Skin epidermis (tissue), 12 donors: ENCODE measurements at regions not wholly inside any gene's neighbourhood (a gene's known extent, or its start where the extent isn't known, plus 50 kb on each side); places are given as distances from the start of the nearest gene placed in this dataset.

Experiments
- H3K27ac ChIP-seq, 21 experiments: fragments of 200-600 bp; sonication (generic) in 11 of 21; one replicate each; pipeline ENCODE4 v1.5.0; 2020; ENCODE audit warnings: mild to moderate bottlenecking in 3 of 21, inconsistent platforms in 2 of 21, moderate library complexity in 2 of 21
- H3K4me3 ChIP-seq, 7 experiments: fragments of 200-600 bp; sonication (generic) in 2 of 7; one replicate each; pipeline ENCODE4 v1.5.0; 2020; ENCODE audit warnings: inconsistent platforms in 2 of 7, mild to moderate bottlenecking in 2 of 7, moderate library complexity in 1 of 7

- H3K27ac ChIP-seq = no peak overlapping the region
- H3K4me3 ChIP-seq = no peak overlapping the region
These were observed 267.6 kb downstream of the RBM43 start for GRCh38 chr2:150994076-150994475.

- Histone ChIP-seq H3K27ac (no peak overlapping the region), H3K4me3 (no peak overlapping the region)
These were observed 271.7 kb downstream of the RBM43 start for GRCh38 chr2:150989969-150990368.

DNA sequence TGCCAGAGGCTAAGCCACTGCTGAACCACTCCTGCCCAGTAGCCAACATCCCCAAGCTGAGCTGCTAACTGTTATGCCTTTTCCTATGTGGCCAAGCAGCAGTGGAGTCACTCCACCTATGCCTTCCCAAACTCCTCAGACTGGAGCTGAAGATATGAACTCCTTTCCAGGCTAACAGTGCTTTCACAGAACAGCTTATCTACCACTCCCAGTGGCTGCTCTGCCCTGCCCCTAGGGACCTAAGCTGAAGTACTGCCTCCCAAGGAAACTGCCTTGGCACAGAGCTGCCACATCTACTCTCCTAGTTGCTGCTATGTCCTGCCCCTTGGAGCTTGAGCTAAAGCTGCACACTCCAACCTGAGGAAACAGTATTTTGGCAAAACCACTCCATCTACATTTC is 275.9 kb downstream of the RBM43 start:
- H3K27ac ChIP-seq = no peak overlapping the region
- H3K4me3 ChIP-seq = no peak overlapping the region

GRCh38 chr2:150983314-150983897 is 278.3 kb downstream of the RBM43 start:
- H3K27ac ChIP-seq = no peak overlapping the region
- H3K4me3 ChIP-seq = no peak overlapping the region

- H3K27ac ChIP-seq = no peak overlapping the region
- no peak overlapping the region for H3K4me3 ChIP-seq
These were observed 279.8 kb downstream of the RBM43 start for GRCh38 chr2:150981826-150982225.

DNA sequence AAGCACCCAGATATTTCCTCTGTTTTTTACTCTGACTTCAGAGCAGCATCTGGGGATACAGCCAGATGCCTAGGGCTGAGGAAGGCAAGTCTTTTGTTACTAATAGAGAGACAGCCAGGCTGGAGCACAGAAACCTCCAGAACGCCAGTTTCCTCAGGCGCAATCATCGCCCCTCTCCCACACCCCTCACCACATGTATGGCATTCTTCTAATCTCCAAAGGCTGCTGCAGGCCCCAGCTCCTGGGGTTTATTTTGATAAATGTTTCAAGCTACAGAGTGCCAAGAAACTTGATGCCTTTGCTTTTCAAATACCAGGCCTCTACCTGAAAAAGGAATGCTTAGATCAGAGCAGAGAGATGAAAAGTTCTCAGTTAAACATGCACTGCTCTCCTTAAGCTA is 283.6 kb downstream of the RBM43 start:
- H3K27ac ChIP-seq = no peak overlapping the region
- H3K4me3 ChIP-seq = no peak overlapping the region

DNA sequence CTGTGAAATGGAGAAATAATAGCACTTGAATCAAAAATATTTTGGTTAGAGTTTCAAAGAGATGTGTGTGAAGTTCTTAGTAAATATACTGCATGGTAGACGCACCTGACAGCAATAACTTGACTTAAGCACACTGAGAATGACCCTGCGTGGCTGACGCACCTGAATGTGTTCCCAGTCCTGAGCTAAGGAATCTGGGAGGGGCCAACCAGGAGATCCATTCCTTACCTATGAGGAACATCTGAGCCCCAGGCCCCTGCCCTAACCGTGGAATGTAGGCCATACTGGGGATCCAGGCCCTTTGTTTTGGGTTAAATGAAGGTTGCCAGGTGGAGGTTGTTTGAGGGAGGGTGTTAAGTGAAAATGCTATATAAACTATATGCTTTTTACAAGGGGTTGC is 284.4 kb downstream of the RBM43 start:
- no peak overlapping the region for H3K27ac ChIP-seq
- H3K4me3 ChIP-seq = no peak overlapping the region

DNA sequence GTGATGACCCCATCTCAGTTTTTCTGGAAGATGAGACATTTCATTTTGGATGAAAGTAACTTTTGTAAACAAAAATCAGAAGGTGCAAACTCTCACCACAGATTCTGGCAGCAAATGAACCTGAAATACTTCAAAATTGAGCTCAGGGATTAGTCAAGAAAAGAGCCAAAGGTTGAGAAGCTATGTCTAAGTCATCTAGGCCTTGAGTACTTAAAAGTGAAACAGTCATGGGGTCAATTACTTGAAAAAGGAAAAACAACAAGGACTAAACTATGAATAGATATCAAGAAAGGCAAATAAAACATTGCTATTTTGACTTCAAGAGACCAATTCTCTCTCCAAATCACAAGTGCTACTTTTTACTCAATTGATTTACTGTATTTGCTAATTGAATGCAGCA is 285.1 kb downstream of the RBM43 start:
- no peak overlapping the region for H3K4me3 ChIP-seq
- H3K27ac ChIP-seq = no peak overlapping the region

- H3K27ac ChIP-seq = no peak overlapping the region
- H3K4me3 ChIP-seq = no peak overlapping the region
These were observed 286.8 kb downstream of the RBM43 start for GRCh38 chr2:150974864-150975263.

DNA sequence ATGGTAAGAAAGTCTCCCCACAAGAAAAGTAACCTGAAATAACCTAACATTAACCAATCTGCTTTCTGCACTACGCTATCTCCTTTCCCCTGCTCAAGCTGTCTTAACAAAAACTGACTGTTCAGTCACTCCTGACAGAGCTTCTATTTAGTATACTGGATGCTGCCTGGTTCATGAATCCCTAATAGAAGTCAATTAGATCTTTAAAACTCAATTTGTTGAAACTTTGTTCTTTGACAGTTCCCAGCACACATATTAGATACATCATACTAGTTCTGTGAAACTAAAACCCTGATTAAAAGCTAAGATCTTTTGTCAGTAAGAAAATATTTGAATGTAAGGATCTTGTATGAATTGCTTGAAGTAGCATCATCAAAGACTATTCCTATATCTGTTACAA is 287.4 kb downstream of the RBM43 start:
- H3K27ac ChIP-seq = no peak overlapping the region
- no peak overlapping the region for H3K4me3 ChIP-seq

- Histone ChIP-seq H3K4me3 (no peak overlapping the region), H3K27ac (no peak overlapping the region)
These were observed 289.8 kb downstream of the RBM43 start for GRCh38 chr2:150971910-150972309.

DNA sequence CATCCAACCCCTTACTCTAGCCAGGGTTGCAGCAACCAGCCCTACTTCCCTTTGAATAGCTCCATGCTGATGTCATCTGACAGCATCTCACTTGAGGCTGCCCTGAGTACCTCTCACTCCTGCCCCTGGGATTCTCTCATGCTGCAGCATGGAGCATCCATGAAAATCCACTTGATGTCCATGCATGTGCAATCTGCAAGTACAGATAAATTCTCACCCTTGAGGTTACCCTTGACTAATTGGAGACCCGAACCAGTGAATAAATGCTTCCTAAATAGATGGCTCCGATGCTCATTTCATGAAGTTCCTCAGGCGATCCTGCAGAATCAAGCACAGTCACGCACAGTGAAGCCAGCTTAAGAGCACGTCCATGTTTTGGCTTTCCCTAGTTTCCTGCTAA is 298.3 kb downstream of the RBM43 start:
- H3K27ac ChIP-seq = no peak overlapping the region
- no peak overlapping the region for H3K4me3 ChIP-seq

GRCh38 chr2:150955231-150955630 is 306.4 kb downstream of the RBM43 start:
- no peak overlapping the region for H3K4me3 ChIP-seq
- H3K27ac ChIP-seq = no peak overlapping the region

DNA sequence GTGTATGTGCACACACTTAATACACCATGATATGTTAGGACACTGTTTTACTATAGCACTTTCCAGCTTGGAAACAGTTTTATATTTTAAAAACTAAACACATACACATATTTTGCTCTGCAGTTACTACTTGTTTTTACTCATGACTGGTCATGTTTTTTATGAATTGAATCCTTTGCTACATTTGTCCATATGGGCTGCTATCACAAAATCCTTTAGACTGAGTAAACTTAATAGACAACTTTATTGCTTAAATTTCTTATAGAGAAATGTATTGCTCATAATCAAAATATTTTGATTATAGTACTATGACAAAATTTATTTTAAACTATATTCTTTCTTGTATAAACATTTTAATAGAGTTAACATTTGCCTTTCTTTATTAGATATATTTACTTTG is 314.8 kb downstream of the RBM43 start:
- Histone ChIP-seq H3K4me3 (no peak overlapping the region), H3K27ac (no peak overlapping the region)

- H3K27ac ChIP-seq = no peak overlapping the region
- no peak overlapping the region for H3K4me3 ChIP-seq
These were observed 317.3 kb downstream of the RBM43 start for GRCh38 chr2:150944315-150944714.

GRCh38 chr2:150939087-150939486 is 322.6 kb downstream of the RBM43 start:
- Histone ChIP-seq H3K4me3 (no peak overlapping the region), H3K27ac (no peak overlapping the region)

- Histone ChIP-seq H3K4me3 (no peak overlapping the region), H3K27ac (no peak overlapping the region)
These were observed 323.1 kb downstream of the RBM43 start for GRCh38 chr2:150938527-150938926.

- Histone ChIP-seq H3K4me3 (no peak overlapping the region), H3K27ac (no peak overlapping the region)
These were observed 324.6 kb downstream of the RBM43 start for GRCh38 chr2:150937030-150937429.

DNA sequence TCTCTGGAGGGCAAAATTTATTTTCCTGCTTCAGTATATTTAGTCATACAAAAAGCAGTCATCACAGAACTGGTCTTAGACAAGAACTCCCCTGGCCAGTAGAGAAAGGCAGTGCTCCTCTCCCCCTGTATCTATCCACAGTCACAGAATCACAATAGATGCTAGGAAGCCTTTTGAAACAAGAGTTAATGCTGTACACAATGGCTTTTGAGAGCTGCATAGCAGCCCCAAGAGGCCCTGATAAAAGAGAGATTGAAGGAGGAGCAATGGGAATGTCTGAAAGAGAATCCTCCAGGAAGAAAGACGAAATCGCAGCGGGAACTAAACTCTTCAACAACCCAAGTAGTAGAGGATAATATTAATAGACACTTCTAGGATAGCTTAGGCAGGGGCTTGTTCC is 330.2 kb downstream of the RBM43 start:
- Histone ChIP-seq H3K27ac (no peak overlapping the region), H3K4me3 (no peak overlapping the region)

DNA sequence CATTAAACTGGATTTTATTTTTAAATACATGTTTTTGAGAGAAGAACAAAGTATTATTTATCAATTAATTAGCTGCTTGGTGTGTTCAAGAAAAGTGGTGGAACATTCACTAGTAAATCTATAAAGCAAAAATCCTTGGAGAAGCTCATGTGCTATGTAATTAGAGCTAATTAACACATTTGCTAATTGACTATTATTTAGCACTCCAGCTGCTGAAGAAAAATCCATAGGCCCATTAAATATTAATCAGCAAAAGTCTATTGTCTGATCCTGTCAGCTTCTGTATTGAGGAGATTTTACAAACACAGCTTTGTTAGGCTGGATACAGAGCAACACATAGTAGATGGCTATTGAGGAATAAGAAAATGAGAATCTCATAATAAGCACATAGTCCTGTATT is 336.1 kb downstream of the RBM43 start:
- H3K27ac ChIP-seq = no peak overlapping the region
- H3K4me3 ChIP-seq = no peak overlapping the region

GRCh38 chr2:150924878-150925277 is 336.8 kb downstream of the RBM43 start:
- Histone ChIP-seq H3K27ac (no peak overlapping the region), H3K4me3 (no peak overlapping the region)

DNA sequence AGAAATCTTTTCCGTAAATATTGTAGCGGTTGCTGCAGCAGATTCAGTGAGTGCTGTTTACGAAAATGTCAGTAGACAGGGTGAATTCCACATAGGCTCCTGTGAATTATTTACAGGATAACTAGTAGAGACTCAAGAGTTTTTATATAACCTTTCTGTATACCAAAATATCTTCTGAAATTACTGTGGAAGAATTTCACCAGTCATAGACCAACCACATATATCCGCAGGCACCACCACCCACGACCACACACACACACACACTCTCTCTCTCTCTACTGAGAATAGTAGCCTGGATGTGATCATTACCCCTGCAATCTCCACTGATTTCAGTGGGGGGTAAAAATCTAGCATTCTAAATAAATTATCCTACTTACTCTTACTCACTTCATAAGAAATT is 341.8 kb downstream of the RBM43 start:
- no peak overlapping the region for H3K27ac ChIP-seq
- H3K4me3 ChIP-seq = no peak overlapping the region
